Transverse colon (tissue), 4 donors: ENCODE measurements at regions not wholly inside any gene's neighbourhood (a gene's known extent, or its start where the extent isn't known, plus 50 kb on each side); places are given as distances from the start of the nearest gene placed in this dataset.

Experiments used
- EP300 ChIP-seq: sonication (generic); formaldehyde crosslinking; IDR thresholded peaks from one replicate; pipeline ENCODE4 v1.6.1; 2017; ENCODE audit warnings: antibody characterized with exemption, low read depth
- POLR2A ChIP-seq: fragments of 450-650 bp; IDR thresholded peaks from one replicate; pipeline ENCODE4 v1.6.1; 2016; ENCODE audit warnings: antibody characterized with exemption, mild to moderate bottlenecking, moderate library complexity
- POLR2AphosphoS5 ChIP-seq, 3 donors: sonication (generic); formaldehyde crosslinking; IDR thresholded peaks; one replicate each; pipeline ENCODE4 v1.6.1; 2016; ENCODE audit warnings: antibody characterized with exemption in 3 of 3
- TF ChIP-seq, protein P1 (sequence below), 5 experiments: fragments of 200-600 bp in 3 of 5; fragments of 450-650 bp in 2 of 5; sonication (generic) in 3 of 5; IDR thresholded peaks; 1 replicate in 2 of 5; 2 replicates in 3 of 5; pipeline ENCODE4 v1.5.1; 2016 to 2017; ENCODE audit warnings: antibody characterized with exemption in 5 of 5, inconsistent platforms in 3 of 5, mild to moderate bottlenecking in 2 of 5, moderate library complexity in 1 of 5

DNA sequence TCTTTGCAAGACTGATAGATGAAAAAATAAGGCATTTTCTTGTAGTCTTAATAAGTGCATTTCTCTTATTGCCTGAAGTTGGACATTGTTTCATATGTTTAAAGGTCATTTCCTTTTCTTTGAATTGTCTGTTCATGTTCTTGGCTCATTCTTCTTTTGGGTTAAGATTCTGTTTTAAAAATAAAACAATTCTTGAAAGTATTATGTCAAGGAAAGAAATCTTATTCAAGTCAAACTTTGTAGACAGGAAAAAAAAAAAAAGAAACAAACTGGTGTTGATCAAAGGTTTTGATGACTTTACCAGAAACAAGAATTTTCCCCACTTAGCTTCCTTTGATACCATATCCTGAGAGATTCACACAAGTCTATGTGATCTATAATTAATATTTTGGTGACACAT, 132.9 kb upstream of the AADACL2 start:
- TF ChIP-seq POLR2A = no peak
- TF ChIP-seq, protein P1, sequence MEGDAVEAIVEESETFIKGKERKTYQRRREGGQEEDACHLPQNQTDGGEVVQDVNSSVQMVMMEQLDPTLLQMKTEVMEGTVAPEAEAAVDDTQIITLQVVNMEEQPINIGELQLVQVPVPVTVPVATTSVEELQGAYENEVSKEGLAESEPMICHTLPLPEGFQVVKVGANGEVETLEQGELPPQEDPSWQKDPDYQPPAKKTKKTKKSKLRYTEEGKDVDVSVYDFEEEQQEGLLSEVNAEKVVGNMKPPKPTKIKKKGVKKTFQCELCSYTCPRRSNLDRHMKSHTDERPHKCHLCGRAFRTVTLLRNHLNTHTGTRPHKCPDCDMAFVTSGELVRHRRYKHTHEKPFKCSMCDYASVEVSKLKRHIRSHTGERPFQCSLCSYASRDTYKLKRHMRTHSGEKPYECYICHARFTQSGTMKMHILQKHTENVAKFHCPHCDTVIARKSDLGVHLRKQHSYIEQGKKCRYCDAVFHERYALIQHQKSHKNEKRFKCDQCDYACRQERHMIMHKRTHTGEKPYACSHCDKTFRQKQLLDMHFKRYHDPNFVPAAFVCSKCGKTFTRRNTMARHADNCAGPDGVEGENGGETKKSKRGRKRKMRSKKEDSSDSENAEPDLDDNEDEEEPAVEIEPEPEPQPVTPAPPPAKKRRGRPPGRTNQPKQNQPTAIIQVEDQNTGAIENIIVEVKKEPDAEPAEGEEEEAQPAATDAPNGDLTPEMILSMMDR (IDR thresholded peaks at IDR 0.05) = no peak
- TF ChIP-seq EP300 = no peak
- no peak for TF ChIP-seq POLR2AphosphoS5 (IDR thresholded peaks at IDR 0.05)
